GM18511 (cell line): ENCODE measurements at regions not wholly inside any gene's neighbourhood (a gene's known extent, or its start where the extent isn't known, plus 50 kb on each side); places are given as distances from the start of the nearest gene placed in this dataset.

Source experiments
- ATAC-seq: cut with Tn5 transposase; IDR thresholded peaks from one replicate; pipeline ENCODE4 v1.9.1; 2021; ENCODE audit warnings: mild to moderate bottlenecking, moderate library complexity; ENCODE audit not compliant: unreplicated experiment

DNA sequence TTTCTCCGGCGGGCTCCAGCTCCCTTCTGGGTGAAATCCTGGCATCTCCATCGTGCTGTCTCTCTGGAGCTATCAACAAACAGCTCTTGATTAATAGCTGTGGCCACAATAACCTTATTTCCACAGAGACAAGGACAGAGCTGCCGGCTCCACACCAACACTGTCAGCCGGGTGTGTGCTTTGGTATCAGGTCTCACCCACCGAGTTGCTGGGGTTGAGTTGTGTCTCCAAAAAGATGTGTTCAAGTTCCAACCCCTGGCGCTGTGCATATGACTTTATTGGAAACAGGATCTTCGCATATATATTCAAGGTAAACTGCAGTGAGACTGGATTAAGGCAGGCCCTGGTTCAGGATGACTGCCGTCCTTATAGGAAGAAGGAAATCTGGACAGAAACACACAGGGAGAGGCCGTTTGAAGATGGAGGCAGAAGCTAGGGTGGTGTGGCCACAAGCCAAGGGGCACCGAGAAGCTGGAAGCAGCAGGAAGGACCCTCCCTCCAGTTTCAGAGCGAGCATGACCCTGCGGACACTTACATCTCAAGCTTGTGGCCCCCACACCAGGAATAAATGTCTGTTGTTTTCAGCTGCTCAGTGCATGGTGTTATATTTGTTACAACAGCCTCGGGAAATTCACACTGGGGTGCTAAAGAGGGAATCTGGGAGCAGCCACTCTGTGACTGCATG is 88.4 kb upstream of the TMPRSS2 start:
- ATAC-seq: no peak

DNA sequence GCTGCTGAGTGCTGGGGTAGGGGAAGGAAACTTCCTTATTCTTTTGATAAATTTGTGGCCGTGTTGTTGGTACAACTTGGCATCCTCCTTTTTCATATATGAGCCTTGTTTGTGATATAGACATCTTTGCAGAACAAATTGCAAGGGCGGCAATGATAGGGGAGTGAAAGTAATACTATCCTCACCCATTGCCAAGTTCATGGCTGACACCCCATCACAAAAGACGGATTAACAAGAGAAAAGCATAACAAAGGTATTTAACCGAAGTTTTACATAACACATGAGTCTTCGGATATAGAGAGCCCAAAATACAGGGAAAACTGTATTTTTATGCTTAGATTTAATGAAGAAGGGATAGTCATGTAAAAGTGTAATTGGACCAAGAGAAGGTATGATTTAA is 86.3 kb upstream of the TMPRSS2 start:
- ATAC-seq: no peak

DNA sequence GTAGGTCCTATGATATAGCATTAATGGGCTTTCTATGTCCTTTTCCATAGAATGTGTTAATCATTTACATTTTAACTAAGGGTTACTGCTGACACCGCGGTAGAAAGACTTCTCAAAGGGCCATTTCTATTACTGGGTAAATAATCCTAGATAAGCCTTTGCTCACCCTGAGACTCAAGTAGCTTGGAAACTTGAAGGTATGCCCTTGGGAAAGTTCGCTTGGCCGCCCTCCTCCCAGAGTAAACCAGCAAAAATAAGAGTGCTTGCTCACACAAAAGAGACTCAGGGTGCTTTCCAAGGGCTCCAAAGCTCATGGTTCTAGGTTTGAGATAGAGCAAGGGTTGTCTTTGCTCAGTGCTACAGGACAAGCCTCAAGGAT is 85.8 kb upstream of the TMPRSS2 start:
- ATAC-seq: no peak

DNA sequence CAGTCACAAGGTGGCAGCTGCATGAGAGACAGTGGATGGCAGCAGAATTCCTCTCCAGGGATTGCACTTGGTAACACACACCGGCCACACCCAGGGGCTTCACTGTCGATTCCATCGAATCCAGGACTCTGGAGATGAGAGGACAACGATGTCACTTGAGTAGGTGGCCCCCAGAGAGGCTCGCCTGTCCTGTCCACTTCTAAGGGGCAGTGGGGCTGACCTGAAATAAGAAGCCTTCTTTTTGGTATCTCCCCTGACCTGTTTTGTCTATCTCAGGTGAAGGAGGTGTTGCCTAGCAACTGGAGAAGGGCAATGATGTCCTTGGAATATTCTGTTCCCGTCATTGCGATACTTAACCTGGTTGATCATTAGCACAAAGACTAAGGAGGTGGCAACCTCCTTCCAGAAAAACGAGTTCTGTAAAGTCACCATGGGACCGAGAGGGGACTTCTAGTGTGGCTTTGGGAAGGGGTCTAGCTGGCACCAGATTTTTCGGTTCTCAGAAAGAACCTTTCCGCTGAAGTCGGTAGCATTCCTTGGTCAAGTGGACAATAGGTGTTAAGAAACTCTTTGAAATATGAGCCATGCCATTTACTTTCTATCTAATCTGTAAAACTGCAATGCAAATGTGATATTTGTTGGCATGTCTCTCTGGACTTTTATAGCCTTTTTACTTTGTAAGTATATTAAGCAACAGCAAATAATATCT is 85.2 kb upstream of the TMPRSS2 start:
- ATAC-seq: no peak

DNA sequence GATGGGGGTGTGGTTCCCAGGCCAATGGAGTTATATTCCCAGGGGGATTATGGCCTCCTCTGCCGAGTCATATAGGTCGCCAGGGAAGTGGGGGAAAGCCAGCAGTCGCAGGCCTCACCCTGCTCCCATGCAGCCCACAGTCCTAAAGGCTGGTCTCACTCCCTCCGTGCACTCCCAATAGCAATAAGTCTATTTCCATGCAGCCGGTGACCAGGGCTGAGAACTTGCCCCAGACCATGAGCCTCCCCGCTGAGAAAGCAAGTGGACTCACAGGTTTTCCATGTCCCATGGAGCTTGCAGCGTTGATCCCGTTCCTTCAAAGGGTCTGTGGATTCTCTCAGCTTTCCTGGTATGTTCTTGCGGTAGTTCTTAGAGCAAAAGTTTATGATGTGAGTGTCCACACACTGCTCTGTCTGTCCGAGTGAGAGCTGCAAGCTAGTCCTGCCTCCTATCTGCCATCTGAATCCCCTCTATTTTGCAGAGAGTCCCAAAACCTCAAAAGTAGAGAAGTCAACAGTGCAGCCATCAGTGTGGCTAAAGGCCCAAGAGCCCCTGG is 81.7 kb upstream of the TMPRSS2 start:
- ATAC-seq: no peak

DNA sequence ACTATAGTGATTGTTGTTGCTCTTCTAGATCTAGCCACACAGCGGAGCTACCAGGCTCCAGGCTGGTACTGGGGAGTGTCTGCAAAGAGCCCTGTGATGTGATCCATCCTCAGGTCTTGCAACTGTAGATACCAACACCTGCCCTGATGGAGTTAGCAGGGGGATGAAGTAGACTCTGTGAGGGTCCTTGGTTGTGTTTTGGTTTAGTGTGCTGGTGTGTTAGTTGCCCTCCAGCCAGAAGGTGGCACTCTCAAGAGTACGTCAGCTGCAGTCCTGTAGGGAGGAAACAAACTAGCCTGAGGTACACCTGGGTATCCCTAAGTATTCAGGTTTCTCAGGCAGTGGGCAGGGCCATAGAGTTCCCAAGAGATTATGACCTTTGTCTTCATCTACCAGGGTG is 81.2 kb upstream of the TMPRSS2 start:
- ATAC-seq: no peak

DNA sequence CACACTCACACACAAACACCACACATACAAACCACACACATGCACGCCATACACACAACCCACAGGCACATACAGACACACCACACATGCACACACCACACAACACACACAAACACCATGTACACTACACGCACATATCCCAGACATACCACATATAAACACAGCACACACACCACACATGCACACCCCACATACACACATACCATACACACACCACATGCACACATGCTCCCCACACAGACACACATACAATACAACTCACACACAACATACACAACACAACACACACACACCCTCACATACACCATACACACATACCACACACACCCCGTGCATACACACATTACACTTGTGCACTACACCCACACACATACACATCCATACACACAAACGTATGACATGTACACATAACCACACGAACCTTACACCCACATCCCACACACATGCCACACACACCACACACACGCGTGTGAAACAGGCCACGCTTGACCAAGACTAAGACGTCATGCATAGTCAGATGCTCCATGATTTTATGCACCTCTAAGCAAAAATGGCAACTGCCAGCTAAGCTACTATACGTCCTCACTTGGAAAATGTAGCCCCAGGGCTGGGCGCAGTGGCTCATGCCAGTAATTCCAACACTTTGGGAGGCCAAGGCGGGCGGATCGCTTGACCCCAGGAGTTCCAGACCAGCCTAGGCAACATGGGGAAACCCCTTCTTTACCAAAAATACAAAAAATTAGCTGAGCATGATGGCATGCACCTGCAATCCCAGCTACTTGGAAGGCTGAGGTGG is 77.4 kb upstream of the TMPRSS2 start:
- ATAC-seq: no peak

DNA sequence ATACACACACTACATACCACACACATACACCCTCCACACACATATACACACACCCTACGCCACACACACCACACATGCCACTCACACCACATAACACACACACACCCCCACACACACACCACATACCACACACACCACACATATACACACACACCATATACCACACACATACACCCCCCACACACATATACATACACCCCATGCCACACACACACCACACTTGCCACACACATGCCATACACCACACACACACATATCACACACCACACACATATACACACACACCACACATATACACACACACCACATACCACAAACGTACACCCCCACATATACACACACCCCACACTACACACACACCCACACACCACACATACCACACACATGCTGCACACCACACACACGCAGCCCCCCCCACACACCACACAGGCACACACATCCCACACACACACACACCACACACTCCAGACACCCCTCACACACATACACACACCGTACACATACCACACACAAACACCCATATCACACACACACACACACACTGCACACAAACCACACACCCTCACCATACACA is 76.7 kb upstream of the TMPRSS2 start:
- no peak for ATAC-seq

DNA sequence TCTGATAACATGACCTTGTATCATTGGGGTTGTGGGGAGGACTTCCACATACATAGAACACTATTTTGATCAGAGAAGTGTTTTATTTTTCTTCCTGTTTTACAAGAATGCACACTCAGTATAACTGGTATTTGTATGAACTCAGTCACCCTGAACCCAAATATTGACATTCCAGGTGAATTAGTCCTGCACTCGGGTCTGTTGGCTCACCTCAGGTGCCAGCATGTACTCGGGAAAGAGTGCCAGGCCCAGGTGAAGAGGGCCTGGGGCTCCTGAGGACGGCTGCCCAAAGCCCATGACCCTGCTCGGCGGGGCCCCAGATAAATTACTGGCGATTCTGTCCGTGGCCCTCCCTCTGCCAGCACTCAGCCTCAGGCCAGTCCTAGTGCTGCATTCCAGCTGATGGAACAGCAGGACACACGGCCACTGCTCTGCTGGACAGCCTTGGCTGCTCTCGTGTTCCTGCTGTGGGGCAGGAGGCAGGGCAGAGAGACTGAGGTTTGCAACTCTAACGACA is 75.4 kb upstream of the TMPRSS2 start:
- no peak for ATAC-seq

DNA sequence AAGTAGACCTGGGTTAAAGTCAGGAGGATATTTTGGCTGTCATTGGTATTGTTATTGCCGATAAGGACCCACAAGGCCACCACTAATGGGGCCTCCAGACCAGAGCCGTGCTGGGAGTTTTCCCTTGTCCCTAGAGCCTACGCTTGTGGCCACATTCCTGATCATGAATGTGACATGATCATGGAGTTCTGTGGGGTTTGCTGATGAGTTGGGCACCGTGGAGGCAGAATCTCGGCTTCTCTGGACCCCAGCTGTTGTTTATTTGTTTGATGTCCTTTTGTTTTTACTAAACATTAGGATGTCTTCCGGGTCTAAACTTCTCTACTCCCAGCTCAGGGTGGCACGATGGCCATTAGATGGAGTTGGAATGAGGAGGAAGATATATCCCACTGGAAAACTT is 74.9 kb upstream of the TMPRSS2 start:
- no peak for ATAC-seq

DNA sequence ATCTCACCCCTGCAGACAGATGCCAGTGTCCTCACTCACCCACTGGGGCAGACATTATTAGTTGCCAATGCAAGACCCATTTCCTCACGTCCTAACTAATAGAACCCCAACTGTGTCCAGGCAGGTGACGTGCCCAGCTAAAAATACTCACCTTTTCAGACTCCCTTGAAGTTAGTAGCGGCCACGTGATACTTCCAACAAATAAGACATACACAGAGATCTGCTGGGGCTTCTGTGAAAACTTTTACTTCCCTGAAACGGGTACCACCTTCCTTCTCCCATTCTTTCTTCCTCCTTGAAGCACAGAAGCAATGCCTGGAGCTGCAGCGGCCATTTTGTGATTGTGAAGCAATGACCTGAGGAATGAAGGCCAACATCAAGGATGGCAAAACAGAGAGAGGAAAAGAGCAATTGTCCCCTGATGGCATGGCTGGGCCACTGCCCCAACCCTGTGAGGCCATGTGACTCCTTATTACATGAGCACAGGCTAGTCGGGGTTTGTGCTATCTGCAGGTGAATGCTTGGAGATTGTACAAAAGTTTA is 74.4 kb upstream of the TMPRSS2 start:
- no peak for ATAC-seq

DNA sequence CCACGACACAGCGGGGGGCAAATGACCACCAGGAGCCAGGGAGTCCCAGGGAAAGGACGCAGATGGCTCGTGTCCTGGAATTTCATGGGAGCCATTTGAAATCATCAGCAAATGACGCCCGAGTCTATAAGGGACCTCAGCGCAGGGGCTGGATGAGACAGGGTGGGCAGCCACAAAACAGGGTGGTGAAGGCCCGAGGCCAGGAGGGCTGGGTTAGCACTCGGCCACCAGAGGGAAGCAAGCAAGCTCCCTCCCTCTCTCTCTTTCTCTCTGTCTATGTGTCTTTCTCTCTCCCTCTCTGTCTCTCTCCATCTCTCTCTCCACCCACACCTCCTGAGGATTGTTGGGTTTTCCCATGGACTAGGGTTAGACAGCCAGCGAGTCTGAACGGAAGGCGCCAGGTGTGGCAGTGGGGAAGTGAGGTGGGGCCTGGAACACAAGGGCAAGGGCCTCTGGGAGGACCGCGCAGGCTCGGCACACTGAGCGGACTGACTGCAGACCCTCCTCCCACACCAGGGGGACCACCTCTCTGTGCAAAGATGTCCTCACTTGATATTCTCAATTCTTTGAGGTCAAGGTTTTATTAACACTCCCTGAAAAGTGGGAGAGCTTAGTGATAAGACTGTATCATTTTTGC is 73.8 kb upstream of the TMPRSS2 start:
- ATAC-seq: no peak

DNA sequence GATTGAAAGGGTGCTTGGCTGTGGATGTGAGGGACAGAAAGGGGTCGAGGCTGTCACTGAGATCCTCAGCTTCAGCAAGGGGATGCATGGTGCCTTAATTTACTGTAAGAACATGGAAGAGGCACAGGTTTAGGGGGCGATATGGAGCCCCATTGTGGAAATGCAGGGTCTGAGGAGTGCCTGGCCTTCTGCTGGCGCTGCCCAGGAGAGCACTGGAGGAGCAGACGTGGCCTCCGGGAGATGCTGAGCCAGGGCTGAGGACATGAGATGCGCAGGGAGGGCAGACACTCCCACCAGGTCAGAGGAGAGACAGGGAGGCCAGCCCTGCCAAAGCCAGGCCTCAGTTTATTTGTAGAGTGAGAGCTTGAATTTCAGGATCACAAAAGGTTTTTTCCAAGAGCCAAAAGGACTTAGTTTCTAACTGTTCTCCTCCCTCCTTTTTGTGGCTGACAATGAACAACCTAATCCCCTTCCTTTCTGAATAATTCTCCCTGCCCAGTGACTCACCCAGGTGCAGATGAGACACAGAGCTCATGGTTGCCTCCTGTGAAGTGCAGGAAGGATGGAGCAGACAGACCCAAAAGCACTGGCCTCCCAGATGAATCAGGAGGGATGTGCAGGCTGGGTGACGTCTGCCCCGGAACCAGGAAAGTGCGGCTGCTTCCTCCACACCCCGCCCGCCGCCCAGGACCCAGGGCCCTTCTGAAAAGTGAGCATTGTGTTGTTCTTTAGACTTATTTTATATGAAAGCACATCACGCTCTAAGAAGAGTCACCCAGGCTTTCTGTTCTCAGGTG is 73.0 kb upstream of the TMPRSS2 start:
- ATAC-seq: no peak

DNA sequence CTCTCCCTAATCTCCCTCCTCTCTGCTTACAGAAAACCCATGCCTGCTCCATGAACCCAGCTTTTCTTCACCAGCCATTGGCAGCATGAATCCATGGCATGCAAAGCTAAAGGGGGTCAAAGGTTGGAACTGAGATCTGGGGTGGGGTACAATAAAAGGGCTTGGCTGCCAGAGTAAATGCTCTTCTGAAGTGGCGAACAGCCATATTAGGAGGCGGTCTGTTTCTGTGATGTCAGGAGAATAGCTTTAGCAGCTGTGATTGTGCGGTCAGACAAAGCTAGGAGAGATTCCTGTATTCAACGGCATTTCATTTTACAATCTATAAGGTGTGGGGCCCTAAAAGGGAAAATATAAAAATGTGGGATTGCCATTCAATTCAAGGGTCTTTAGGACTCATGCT is 71.7 kb upstream of the TMPRSS2 start:
- ATAC-seq: no peak

DNA sequence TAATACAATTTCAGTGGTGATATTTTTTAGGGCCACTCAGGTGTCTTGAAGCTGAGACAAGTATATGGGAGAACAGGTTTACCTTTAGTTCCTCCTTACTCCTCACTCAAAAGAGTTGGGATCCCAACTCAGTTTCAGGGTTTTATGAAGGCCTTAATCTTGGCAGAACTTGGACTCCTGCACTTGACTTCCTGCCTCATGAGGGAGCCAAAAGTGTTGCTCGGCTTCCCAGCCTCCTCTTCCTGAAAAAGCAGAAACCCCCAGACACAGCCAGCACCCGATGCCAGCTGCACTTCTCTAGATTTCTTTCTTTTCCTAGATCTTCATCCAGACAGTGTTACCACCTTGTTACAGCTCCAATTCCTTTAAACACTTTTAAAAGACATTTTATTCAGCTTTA is 70.8 kb upstream of the TMPRSS2 start:
- no peak for ATAC-seq

DNA sequence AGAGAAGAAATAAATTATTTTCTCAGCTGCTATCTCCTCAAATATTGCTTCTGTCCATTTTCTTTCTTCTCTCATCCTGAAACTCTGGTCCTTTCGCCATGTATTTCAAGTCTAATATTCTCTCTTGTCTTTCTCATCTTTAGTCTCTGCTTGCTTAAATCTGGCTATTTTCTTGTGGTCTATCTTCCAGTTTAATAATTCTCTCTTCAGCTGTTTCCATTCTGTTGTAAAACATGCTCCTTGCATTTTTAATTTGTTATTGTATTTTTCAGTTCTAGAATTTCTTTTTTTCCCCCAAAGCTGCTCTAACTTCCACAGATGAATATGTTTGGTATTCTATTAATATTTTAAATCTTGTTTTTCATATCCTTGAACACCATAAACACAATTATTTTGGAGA is 70.1 kb upstream of the TMPRSS2 start:
- no peak for ATAC-seq

DNA sequence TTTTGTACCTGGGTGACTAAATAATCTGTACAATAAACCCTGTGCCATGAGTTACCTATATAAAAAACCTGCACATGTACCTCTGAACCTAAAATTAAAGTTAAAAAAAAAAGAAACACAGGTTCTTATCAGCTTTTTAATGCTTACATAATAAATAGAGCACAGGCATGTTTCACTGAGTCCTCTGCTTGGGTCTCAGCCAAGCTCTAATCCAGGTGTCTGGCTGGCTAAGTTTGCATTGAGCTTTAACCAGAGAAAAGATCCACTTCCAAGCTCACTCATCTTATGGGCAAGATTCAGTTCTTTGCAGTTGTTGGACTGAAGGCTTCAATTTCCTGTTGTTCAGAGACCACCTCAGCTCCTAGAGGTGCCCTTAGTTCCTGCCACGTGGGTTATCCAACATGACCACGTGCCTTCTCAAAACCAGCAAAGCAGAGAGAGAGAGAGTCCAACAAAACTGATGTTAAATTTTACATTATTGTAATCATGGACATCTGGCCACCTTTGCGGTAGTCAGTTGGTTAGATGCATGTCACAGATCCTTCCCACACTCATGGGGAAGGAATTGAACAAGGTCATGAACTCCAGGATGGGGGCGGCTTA is 68.2 kb upstream of the TMPRSS2 start:
- no peak for ATAC-seq

DNA sequence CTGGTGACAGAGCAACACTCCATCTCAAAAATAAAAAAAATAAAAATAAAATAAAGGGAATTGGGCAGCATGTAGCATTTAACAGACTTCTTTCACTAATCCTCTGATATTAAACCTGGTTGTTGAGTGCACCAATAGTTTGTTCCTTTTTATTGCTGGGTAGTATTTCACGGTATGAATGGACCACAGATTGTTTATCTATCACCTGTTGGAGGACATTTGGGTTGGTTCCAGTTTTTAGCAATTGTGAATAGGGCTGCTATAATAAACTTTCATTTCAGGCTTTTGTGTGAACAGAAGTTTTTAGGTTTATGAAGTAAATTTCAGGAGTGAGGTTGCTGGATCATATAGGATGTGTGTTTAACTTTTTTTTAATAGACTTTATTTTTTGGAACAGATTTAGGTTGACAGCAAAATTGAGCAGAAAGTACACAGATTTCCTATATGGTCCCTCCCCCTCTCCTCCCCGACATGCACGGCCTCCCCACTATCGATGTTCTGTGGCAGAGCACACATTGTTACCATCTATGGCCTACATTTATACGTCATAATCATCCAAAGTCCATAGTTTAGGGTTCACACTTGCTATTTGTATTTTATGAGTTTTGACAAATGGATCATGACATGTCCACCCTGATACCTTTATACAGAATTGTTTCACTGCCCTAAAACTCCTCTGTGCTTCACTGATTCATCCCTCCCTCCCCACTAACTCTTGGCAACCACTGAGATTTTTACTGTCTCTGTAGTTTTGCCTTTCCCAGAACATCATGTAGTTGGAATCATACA is 66.1 kb upstream of the TMPRSS2 start:
- ATAC-seq: no peak
